Esophagus muscularis mucosa (tissue), 3 donors: ENCODE measurements at regions not wholly inside any gene's neighbourhood (a gene's known extent, or its start where the extent isn't known, plus 50 kb on each side); places are given as distances from the start of the nearest gene placed in this dataset.

ENCODE experiments used
- EP300 ChIP-seq: sonication (generic); formaldehyde crosslinking; IDR thresholded peaks from one replicate; pipeline ENCODE4 v1.6.1; 2017; ENCODE audit warnings: antibody characterized with exemption
- POLR2AphosphoS5 ChIP-seq, 2 donors: sonication (generic); formaldehyde crosslinking; IDR thresholded peaks; one replicate each; pipeline ENCODE4 v1.6.1; 2017; ENCODE audit warnings: antibody characterized with exemption in 2 of 2

DNA sequence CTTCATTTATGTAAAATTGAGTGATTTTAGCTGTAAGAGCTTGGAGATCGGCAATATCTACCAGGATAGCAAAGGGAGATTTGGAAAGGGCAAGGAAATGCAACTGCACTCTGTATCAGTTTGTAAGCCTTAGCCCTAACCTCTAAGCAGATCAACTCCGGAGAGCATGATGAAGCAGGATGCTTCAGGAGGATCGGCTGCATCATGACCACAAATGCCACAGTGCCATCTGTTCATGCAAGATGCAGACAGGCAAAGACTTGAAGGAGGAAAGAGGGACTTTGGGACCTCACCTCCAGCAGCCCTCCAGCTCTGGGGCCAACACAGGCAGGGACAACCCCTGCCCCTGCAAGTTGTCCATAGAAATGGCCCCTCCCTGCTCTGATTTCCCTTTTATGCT lies 377.6 kb upstream of the GATB start:
- TF ChIP-seq EP300 (no peak), POLR2AphosphoS5 (IDR thresholded peaks at IDR 0.05) (no peak)
